ENCODE measurements at regions not wholly inside any gene's neighbourhood (a gene's known extent, or its start where the extent isn't known, plus 50 kb on each side); places are given as distances from the start of the nearest gene placed in this dataset.

- DNase-seq (ENCODE audit: low spot score) (no peak), ATAC-seq (ENCODE audit: low read depth) (no peak)
- H3K4me1 ChIP-seq (ENCODE audit: insufficient read depth, poor library complexity, severe bottlenecking) = no peaks in the 10 kb centered on the region
- no peaks in the 10 kb centered on the region for H3K9me3 ChIP-seq (ENCODE audit: severe bottlenecking)
- H3K27ac ChIP-seq (ENCODE audit: poor library complexity, severe bottlenecking) = no peak overlapping the region
- H3K27me3 ChIP-seq (ENCODE audit: insufficient read depth, poor library complexity, severe bottlenecking) = peaks cover 56% of the 10 kb centered on the region
- no peaks in the 10 kb centered on the region for H3K36me3 ChIP-seq (ENCODE audit: low read depth)
- H3K4me3 ChIP-seq (ENCODE audit: severe bottlenecking) = no peak overlapping the region
- TF ChIP-seq CTCF (IDR thresholded peaks at IDR 0.05; ENCODE audit: poor library complexity, severe bottlenecking) = no peak
These were observed 165.9 kb upstream of the GSC start for GRCh38 chr14:94935706-94936300.

- H3K27me3 ChIP-seq (ENCODE audit: insufficient read depth, poor library complexity, severe bottlenecking) = peaks cover 56% of the 10 kb centered on the region
- DNase-seq (ENCODE audit: low spot score) (no peak), ATAC-seq (ENCODE audit: low read depth) (no peak)
- no peak for TF ChIP-seq CTCF (IDR thresholded peaks at IDR 0.05; ENCODE audit: poor library complexity, severe bottlenecking)
- H3K4me3 ChIP-seq (ENCODE audit: severe bottlenecking) = no peak overlapping the region
- H3K4me1 ChIP-seq (ENCODE audit: insufficient read depth, poor library complexity, severe bottlenecking) = no peaks in the 10 kb centered on the region
- no peaks in the 10 kb centered on the region for H3K9me3 ChIP-seq (ENCODE audit: severe bottlenecking)
- H3K27ac ChIP-seq (ENCODE audit: poor library complexity, severe bottlenecking) = no peak overlapping the region
- H3K36me3 ChIP-seq (ENCODE audit: low read depth) = no peaks in the 10 kb centered on the region
These were observed 164.4 kb upstream of the GSC start for GRCh38 chr14:94934276-94934810.

DNA sequence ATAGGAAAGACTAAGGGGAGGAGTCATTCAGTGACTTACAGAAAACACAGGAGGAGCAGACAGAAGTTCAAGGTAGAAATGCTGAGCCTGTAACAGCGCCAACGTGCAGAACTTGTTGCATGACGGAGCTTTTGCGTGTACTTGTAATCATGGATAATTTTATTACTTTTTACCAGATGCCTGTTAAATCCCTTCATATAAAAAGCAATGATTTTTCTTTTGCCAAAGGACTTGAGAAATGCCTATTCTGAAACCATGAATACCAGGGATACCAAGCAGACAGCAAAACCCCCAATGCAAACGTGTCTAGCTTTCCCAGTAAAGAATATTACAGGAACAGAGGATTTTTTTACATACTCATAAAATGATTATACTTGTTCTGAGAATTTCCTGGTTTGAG is 163.6 kb upstream of the GSC start:
- H3K27me3 ChIP-seq (ENCODE audit: insufficient read depth, poor library complexity, severe bottlenecking) = peaks cover 56% of the 10 kb centered on the region
- ATAC-seq (ENCODE audit: low read depth) (no peak), DNase-seq (ENCODE audit: low spot score) (no peak)
- H3K4me3 ChIP-seq (ENCODE audit: severe bottlenecking) = no peak overlapping the region
- H3K27ac ChIP-seq (ENCODE audit: poor library complexity, severe bottlenecking) = no peak overlapping the region
- no peak for TF ChIP-seq CTCF (IDR thresholded peaks at IDR 0.05; ENCODE audit: poor library complexity, severe bottlenecking)
- no peaks in the 10 kb centered on the region for H3K36me3 ChIP-seq (ENCODE audit: low read depth)
- no peaks in the 10 kb centered on the region for H3K9me3 ChIP-seq (ENCODE audit: severe bottlenecking)
- no peaks in the 10 kb centered on the region for H3K4me1 ChIP-seq (ENCODE audit: insufficient read depth, poor library complexity, severe bottlenecking)

- TF ChIP-seq CTCF (IDR thresholded peaks at IDR 0.05; ENCODE audit: poor library complexity, severe bottlenecking) = no peak
- no peak for DNase-seq (ENCODE audit: low spot score)
These were observed 162.7 kb upstream of the GSC start for GRCh38 chr14:94932589-94932988.

GRCh38 chr14:94930690-94931089 is 160.8 kb upstream of the GSC start:
- ATAC-seq (ENCODE audit: low read depth) = no peak; the same call in 2 of the 3 replicates

More at GRCh38 chr14:94932589-94932988, 162.7 kb upstream of the GSC start:
- H3K9me3 ChIP-seq (ENCODE audit: severe bottlenecking) = no peaks in the 10 kb centered on the region
- no peak overlapping the region for H3K4me3 ChIP-seq (ENCODE audit: severe bottlenecking)
- H3K4me1 ChIP-seq (ENCODE audit: insufficient read depth, poor library complexity, severe bottlenecking) = no peaks in the 10 kb centered on the region
- H3K27me3 ChIP-seq (ENCODE audit: insufficient read depth, poor library complexity, severe bottlenecking) = peaks cover 52% of the 10 kb centered on the region
- no peak overlapping the region for H3K27ac ChIP-seq (ENCODE audit: poor library complexity, severe bottlenecking)
- H3K36me3 ChIP-seq (ENCODE audit: low read depth) = no peaks in the 10 kb centered on the region
- ATAC-seq (ENCODE audit: low read depth) = no peak

More at GRCh38 chr14:94930690-94931089, 160.8 kb upstream of the GSC start:
- Histone ChIP-seq H3K9me3 (ENCODE audit: severe bottlenecking) (no peaks in the 10 kb centered on the region), H3K4me1 (ENCODE audit: insufficient read depth, poor library complexity, severe bottlenecking) (no peaks in the 10 kb centered on the region), H3K27me3 (ENCODE audit: insufficient read depth, poor library complexity, severe bottlenecking) (peaks cover 36% of the 10 kb centered on the region), H3K4me3 (ENCODE audit: severe bottlenecking) (no peak overlapping the region), H3K36me3 (ENCODE audit: low read depth) (no peaks in the 10 kb centered on the region), H3K27ac (ENCODE audit: poor library complexity, severe bottlenecking) (no peak overlapping the region)
- no peak for DNase-seq (ENCODE audit: low spot score)
- TF ChIP-seq CTCF (IDR thresholded peaks at IDR 0.05; ENCODE audit: poor library complexity, severe bottlenecking) = no peak

Measured in RWPE2 (cell line).